Neural crest cell (in vitro differentiated cells): ENCODE measurements at regions not wholly inside any gene's neighbourhood (a gene's known extent, or its start where the extent isn't known, plus 50 kb on each side); places are given as distances from the start of the nearest gene placed in this dataset.

Experiments
- DNase-seq: peaks from one replicate; pipeline ENCODE4 v3.0.0; 2021; ENCODE audit warnings: low read depth, mixed read lengths, low spot score
- H3K27ac Mint-ChIP-seq: one replicate; pipeline ENCODE4 v1.8.0; 2021; ENCODE audit warnings: mild to moderate bottlenecking, mixed read lengths; ENCODE audit not compliant: unreplicated experiment
- H3K27me3 Mint-ChIP-seq: 2 replicates; pipeline ENCODE4 v1.8.0; 2021; ENCODE audit warnings: low read depth, mild to moderate bottlenecking, mixed read lengths
- H3K36me3 Mint-ChIP-seq: 2 replicates; pipeline ENCODE4 v1.8.0; 2021; ENCODE audit warnings: low read depth, mild to moderate bottlenecking, mixed read lengths
- H3K4me1 Mint-ChIP-seq: 2 replicates; pipeline ENCODE4 v1.8.0; 2021; ENCODE audit warnings: mixed read lengths
- H3K4me3 Mint-ChIP-seq: one replicate; pipeline ENCODE4 v1.8.0; 2021; ENCODE audit warnings: mild to moderate bottlenecking, mixed read lengths
- H3K9me3 Mint-ChIP-seq: 2 replicates; pipeline ENCODE4 v1.8.0; 2021; ENCODE audit warnings: mixed read lengths
- CTCF ChIP-seq: fragments of 200-600 bp; sonication (generic); conservative IDR thresholded peaks from 2 replicates; pipeline ENCODE4 v1.5.0; 2021; ENCODE audit warnings: antibody characterized with exemption, mild to moderate bottlenecking

DNA sequence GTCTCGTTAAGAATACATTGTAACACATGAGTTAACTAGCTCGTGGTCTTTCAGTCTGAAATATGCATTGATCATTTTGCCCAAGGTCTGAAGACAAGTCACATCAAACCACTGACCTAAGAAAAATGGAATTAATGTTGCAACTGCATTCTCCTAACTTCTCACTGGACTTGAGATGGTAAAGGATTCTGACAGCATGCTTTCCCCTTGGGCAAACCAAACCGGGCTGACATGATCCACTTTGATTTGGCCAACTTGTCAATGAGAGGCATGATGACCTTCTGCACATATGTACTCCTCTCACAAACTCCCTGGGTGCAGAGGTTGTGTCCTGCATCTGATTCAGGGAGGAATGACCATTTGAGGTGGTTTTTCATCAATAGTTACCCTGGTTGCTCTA, 1982.5 kb upstream of the PIK3C3 start:
- TF ChIP-seq CTCF: no peak
- DNase-seq: no peak
- Mint-ChIP-seq H3K4me1 (peaks cover 8% of the 10 kb centered on the region), H3K27ac (no peak overlapping the region), H3K9me3 (peaks cover 5% of the 10 kb centered on the region), H3K4me3 (no peak overlapping the region), H3K36me3 (no peaks in the 10 kb centered on the region), H3K27me3 (no peaks in the 10 kb centered on the region)

DNA sequence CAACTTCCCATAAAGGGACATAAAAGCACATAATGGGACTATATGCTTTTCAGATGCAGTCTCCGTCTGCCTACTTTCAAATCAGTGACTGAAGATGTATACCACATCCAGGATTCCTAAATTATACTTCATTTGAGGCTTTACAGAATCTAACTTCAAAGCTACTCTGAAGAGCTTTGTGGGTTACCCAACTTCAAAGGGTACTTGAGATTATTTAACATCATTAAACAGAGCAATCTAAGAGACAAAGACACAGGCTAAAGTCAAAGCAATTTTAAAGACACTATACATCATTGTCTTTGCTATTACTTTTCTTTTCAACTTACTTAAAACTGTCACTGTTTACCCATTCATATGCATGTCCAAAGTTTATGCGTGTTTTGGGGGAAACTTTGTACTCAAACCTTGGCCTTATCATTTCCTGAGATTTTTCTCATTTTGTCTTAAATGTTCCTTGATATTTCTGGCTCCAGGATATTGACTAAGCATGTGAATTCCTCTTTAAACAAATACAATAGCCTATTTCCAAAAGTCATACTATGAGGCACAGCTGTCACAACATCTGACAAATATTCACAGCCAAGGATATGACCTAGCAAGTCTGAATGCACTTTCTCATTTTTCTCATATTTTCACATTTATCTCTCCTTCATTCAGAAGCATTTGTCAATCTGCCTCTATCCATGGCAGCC, 1985.1 kb upstream of the PIK3C3 start:
- no peak for TF ChIP-seq CTCF
- no peaks in the 10 kb centered on the region for H3K27me3 Mint-ChIP-seq
- peaks cover 5% of the 10 kb centered on the region for H3K9me3 Mint-ChIP-seq
- H3K4me3 Mint-ChIP-seq: no peak overlapping the region
- no peak for DNase-seq
- H3K27ac Mint-ChIP-seq: no peak overlapping the region
- peaks cover 8% of the 10 kb centered on the region for H3K4me1 Mint-ChIP-seq
- no peaks in the 10 kb centered on the region for H3K36me3 Mint-ChIP-seq

- H3K4me1 Mint-ChIP-seq: peaks cover 8% of the 10 kb centered on the region
- H3K36me3 Mint-ChIP-seq: no peaks in the 10 kb centered on the region
- no peak for DNase-seq
- H3K4me3 Mint-ChIP-seq: no peak overlapping the region
- H3K27ac Mint-ChIP-seq: no peak overlapping the region
- TF ChIP-seq CTCF: peak; percentile 51
- no peaks in the 10 kb centered on the region for H3K27me3 Mint-ChIP-seq
- peaks cover 5% of the 10 kb centered on the region for H3K9me3 Mint-ChIP-seq
Observed at GRCh38 chr18:39966275-39966674, 1988.8 kb upstream of the PIK3C3 start.

- Mint-ChIP-seq H3K4me3 (no peak overlapping the region), H3K36me3 (no peaks in the 10 kb centered on the region), H3K27ac (no peak overlapping the region), H3K27me3 (no peaks in the 10 kb centered on the region), H3K4me1 (no peaks in the 10 kb centered on the region), H3K9me3 (peaks cover 2% of the 10 kb centered on the region)
- DNase-seq: no peak
- no peak for TF ChIP-seq CTCF
Observed at GRCh38 chr18:39962546-39962945, 1992.5 kb upstream of the PIK3C3 start.

GRCh38 chr18:39960550-39960949, 1994.5 kb upstream of the PIK3C3 start:
- Mint-ChIP-seq H3K27ac (no peak overlapping the region), H3K27me3 (no peaks in the 10 kb centered on the region), H3K4me3 (no peak overlapping the region), H3K4me1 (no peaks in the 10 kb centered on the region), H3K36me3 (no peaks in the 10 kb centered on the region), H3K9me3 (peaks cover 9% of the 10 kb centered on the region)
- no peak for TF ChIP-seq CTCF
- no peak for DNase-seq
